ENCODE measurements at regions not wholly inside any gene's neighbourhood (a gene's known extent, or its start where the extent isn't known, plus 50 kb on each side); places are given as distances from the start of the nearest gene placed in this dataset.

DNA sequence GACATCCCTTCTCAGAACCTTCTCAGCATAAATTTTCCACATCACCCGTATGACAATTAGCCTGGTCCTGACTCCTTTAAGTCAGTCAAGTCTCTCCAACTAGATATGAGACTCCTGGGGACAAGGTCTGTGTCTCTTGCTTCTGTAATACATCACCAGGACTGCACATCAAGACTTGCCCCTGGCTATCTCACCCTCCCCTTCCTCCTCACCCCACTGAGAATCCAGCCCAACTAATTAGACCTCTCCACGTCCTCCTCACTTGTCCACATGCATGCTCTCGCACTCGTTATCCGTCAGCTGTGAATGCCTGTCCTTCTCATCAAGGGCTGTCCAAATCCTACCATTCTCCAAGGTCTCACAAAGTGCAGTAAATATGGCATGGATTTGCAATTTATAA, 542.8 kb downstream of the PTPRU start:
- POLR2A ChIA-PET = no interaction called here
- H3K9me3 ChIP-seq = no peaks in the 10 kb centered on the region
- TF ChIP-seq SREBF2 (IDR thresholded peaks at IDR 0.05) (no peak), HDAC2 (IDR thresholded peaks at IDR 0.05) (no peak), ESRRA (IDR thresholded peaks at IDR 0.05; ENCODE audit: borderline replicate concordance, low read length) (no peak), FOSL2 (IDR thresholded peaks at IDR 0.05) (no peak), FOSL2 (CRISPR knock-in tag; IDR thresholded peaks at IDR 0.05) (no peak), POLR2A (IDR thresholded peaks at IDR 0.05; ENCODE audit: low read length) (no peak), NR3C1 (IDR thresholded peaks at IDR 0.05) (no peak), BHLHE40 (IDR thresholded peaks at IDR 0.05; ENCODE audit: low read depth, low read length) (no peak), JUN (IDR thresholded peaks at IDR 0.05) (no peak), MYC (IDR thresholded peaks at IDR 0.05; ENCODE audit: borderline replicate concordance, low read length) (no peak), MAFK (IDR thresholded peaks at IDR 0.05; ENCODE audit: partially characterized antibody) (no peak)
- CTCF ChIA-PET = no interaction called here
- FAIRE-seq = no peak
- no peak for DNase-seq (ENCODE audit: low read depth in 1 of 2, low spot score in 1 of 2)
- no peak overlapping the region for H3K27ac ChIP-seq
- H3K4me2 ChIP-seq = no peak overlapping the region
- no peaks in the 10 kb centered on the region for H3K4me1 ChIP-seq
- no peak for ATAC-seq
- 26% methylated on average over 5 of the region's 5 CpGs for WGBS (ENCODE audit: missing lambda C conversion rate)
- no peak overlapping the region for H3K4me3 ChIP-seq

DNA sequence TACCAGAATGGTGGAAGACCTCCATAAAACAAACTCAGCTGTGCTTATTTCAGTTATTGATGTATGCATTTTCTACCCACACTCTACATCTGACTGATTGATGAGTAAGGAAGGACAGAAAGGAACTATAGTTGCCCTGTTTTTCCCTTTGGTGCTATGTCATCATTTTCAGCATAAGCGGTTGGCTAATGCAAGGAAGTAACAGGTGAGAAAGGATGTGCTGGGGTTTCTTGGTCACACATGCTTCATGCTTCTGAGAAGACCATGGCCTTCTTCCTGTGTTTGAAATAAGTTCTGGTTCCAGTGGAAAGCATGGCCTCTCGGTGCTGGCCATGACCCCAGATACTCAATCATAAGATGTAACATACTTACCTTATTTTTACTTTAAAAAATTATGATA, 541.2 kb downstream of the PTPRU start:
- no peak overlapping the region for H3K27ac ChIP-seq
- ChIA-PET CTCF (no interaction called here), POLR2A (no interaction called here)
- H3K4me2 ChIP-seq = no peak overlapping the region
- no peak for ATAC-seq
- WGBS (ENCODE audit: missing lambda C conversion rate) = 38% methylated on average over 2 of the region's 2 CpGs
- no peak for DNase-seq (ENCODE audit: low read depth in 1 of 2, low spot score in 1 of 2)
- H3K9me3 ChIP-seq = no peaks in the 10 kb centered on the region
- H3K4me3 ChIP-seq = no peak overlapping the region
- TF ChIP-seq, protein P1, sequence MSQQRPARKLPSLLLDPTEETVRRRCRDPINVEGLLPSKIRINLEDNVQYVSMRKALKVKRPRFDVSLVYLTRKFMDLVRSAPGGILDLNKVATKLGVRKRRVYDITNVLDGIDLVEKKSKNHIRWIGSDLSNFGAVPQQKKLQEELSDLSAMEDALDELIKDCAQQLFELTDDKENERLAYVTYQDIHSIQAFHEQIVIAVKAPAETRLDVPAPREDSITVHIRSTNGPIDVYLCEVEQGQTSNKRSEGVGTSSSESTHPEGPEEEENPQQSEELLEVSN (IDR thresholded peaks at IDR 0.05; ENCODE audit: borderline replicate concordance, low read depth) = no peak
- TF ChIP-seq NR3C1 (IDR thresholded peaks at IDR 0.05) (no peak), EHMT2 (IDR thresholded peaks at IDR 0.05; ENCODE audit: low read depth) (no peak), FOSB (CRISPR knock-in tag; IDR thresholded peaks at IDR 0.05) (no peak), TFCP2L1 (CRISPR knock-in tag; IDR thresholded peaks at IDR 0.05) (no peak), NPAS2 (CRISPR knock-in tag; IDR thresholded peaks at IDR 0.05; ENCODE audit: borderline replicate concordance) (no peak), HOXA7 (CRISPR knock-in tag; IDR thresholded peaks at IDR 0.05) (no peak), KDM5A (IDR thresholded peaks at IDR 0.05) (no peak), RFX5 (IDR thresholded peaks at IDR 0.05) (no peak), HEYL (CRISPR knock-in tag; IDR thresholded peaks at IDR 0.05) (no peak), HOXB13 (CRISPR knock-in tag; IDR thresholded peaks at IDR 0.05; ENCODE audit: low read depth) (no peak), ZFP36 (IDR thresholded peaks at IDR 0.05; ENCODE audit: borderline replicate concordance, partially characterized antibody) (no peak), MAZ (IDR thresholded peaks at IDR 0.05; ENCODE audit: borderline replicate concordance, low read depth, low read length) (no peak), SMC3 (IDR thresholded peaks at IDR 0.05) (no peak)
- TF ChIP-seq, protein P2, sequence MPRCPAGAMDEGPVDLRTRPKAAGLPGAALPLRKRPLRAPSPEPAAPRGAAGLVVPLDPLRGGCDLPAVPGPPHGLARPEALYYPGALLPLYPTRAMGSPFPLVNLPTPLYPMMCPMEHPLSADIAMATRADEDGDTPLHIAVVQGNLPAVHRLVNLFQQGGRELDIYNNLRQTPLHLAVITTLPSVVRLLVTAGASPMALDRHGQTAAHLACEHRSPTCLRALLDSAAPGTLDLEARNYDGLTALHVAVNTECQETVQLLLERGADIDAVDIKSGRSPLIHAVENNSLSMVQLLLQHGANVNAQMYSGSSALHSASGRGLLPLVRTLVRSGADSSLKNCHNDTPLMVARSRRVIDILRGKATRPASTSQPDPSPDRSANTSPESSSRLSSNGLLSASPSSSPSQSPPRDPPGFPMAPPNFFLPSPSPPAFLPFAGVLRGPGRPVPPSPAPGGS (IDR thresholded peaks at IDR 0.05) = no peak
- TF ChIP-seq, protein P3, sequence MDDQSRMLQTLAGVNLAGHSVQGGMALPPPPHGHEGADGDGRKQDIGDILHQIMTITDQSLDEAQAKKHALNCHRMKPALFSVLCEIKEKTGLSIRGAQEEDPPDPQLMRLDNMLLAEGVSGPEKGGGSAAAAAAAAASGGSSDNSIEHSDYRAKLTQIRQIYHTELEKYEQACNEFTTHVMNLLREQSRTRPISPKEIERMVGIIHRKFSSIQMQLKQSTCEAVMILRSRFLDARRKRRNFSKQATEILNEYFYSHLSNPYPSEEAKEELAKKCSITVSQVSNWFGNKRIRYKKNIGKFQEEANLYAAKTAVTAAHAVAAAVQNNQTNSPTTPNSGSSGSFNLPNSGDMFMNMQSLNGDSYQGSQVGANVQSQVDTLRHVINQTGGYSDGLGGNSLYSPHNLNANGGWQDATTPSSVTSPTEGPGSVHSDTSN (IDR thresholded peaks at IDR 0.05) = no peak
- no peaks in the 10 kb centered on the region for H3K4me1 ChIP-seq
- no peak for FAIRE-seq

DNA sequence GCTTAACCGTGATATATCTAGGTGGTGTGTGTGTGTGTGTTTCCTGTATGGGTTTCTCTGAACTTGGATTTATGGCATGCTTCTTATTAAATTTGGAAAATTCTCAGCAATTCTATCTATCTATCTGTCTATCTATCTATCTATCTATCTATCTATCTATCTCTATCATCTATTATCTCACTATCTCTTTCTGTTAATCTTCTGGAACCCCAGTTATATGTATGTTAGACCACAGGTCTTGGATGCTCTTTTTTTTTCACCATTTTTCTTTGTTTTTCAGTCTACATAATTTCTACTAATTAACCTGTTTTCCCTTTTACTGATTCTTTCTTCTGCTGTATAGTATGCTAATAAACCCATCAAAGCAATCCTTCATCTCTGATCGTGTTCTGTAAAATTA, 538.0 kb downstream of the PTPRU start:
- WGBS (ENCODE audit: missing lambda C conversion rate) = 6% methylated on average over 2 of the region's 2 CpGs
- ChIA-PET POLR2A (no interaction called here), CTCF (no interaction called here)
- no peak overlapping the region for H3K4me3 ChIP-seq
- no peak overlapping the region for H3K27ac ChIP-seq
- DNase-seq (ENCODE audit: low read depth in 1 of 2, low spot score in 1 of 2) = no peak
- no peak overlapping the region for H3K4me2 ChIP-seq
- no peaks in the 10 kb centered on the region for H3K4me1 ChIP-seq
- no peak for FAIRE-seq
- ATAC-seq = no peak
- H3K9me3 ChIP-seq = no peaks in the 10 kb centered on the region
- TF ChIP-seq NPAS2 (CRISPR knock-in tag; IDR thresholded peaks at IDR 0.05; ENCODE audit: borderline replicate concordance) = no peak
- no peak for TF ChIP-seq CBX2 (IDR thresholded peaks at IDR 0.05; ENCODE audit: borderline replicate concordance, low read depth)
- no peak for TF ChIP-seq ZC3H11A (IDR thresholded peaks at IDR 0.05)
- no peak for TF ChIP-seq RARB (CRISPR knock-in tag; IDR thresholded peaks at IDR 0.05)
- TF ChIP-seq HOXA7 (CRISPR knock-in tag; IDR thresholded peaks at IDR 0.05) = no peak
- no peak for TF ChIP-seq CEBPB (IDR thresholded peaks at IDR 0.05)
- no peak for TF ChIP-seq RFX5 (IDR thresholded peaks at IDR 0.05)
- no peak for TF ChIP-seq POLR2AphosphoS2 (conservative IDR thresholded peaks at IDR 0.05; ENCODE audit: low read length)
- TF ChIP-seq, protein P4, sequence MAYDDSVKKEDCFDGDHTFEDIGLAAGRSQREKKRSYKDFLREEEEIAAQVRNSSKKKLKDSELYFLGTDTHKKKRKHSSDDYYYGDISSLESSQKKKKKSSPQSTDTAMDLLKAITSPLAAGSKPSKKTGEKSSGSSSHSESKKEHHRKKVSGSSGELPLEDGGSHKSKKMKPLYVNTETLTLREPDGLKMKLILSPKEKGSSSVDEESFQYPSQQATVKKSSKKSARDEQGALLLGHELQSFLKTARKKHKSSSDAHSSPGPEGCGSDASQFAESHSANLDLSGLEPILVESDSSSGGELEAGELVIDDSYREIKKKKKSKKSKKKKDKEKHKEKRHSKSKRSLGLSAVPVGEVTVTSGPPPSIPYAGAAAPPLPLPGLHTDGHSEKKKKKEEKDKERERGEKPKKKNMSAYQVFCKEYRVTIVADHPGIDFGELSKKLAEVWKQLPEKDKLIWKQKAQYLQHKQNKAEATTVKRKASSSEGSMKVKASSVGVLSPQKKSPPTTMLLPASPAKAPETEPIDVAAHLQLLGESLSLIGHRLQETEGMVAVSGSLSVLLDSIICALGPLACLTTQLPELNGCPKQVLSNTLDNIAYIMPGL (CRISPR knock-in tag; IDR thresholded peaks at IDR 0.05; ENCODE audit: borderline replicate concordance) = no peak
- no peak for TF ChIP-seq TFCP2L1 (CRISPR knock-in tag; IDR thresholded peaks at IDR 0.05)
- no peak for TF ChIP-seq MAFK (IDR thresholded peaks at IDR 0.05; ENCODE audit: partially characterized antibody)
- no peak for TF ChIP-seq KDM5A (IDR thresholded peaks at IDR 0.05)
- TF ChIP-seq, protein P5, sequence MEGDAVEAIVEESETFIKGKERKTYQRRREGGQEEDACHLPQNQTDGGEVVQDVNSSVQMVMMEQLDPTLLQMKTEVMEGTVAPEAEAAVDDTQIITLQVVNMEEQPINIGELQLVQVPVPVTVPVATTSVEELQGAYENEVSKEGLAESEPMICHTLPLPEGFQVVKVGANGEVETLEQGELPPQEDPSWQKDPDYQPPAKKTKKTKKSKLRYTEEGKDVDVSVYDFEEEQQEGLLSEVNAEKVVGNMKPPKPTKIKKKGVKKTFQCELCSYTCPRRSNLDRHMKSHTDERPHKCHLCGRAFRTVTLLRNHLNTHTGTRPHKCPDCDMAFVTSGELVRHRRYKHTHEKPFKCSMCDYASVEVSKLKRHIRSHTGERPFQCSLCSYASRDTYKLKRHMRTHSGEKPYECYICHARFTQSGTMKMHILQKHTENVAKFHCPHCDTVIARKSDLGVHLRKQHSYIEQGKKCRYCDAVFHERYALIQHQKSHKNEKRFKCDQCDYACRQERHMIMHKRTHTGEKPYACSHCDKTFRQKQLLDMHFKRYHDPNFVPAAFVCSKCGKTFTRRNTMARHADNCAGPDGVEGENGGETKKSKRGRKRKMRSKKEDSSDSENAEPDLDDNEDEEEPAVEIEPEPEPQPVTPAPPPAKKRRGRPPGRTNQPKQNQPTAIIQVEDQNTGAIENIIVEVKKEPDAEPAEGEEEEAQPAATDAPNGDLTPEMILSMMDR (IDR thresholded peaks at IDR 0.05) = no peak
